ENCODE measurements at regions not wholly inside any gene's neighbourhood (a gene's known extent, or its start where the extent isn't known, plus 50 kb on each side); places are given as distances from the start of the nearest gene placed in this dataset.

DNA sequence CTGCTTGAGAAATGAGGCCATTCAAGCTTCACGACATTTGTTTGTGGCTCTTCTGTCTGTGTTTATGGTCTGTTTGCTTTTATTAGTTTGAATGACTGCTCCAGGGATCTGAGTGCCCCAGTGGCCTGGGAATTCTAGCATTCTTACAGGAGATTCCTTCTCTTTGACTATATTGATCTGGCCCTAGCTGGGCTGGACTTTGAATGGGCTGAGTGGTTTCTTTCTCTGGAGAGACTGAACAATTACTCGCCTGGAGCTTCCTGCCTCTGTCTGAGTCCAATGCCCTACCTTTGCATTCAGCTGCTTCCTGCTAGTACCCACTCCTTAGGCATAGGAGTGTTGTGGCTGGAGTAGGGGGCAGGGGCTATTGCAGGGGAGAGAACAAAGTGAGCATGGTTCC, 51.2 kb upstream of the EDA start:
- POLR2A ChIA-PET, result no interaction called here
- WGBS (ENCODE audit: missing lambda C conversion rate), result 40% methylated on average over 2 of the region's 2 CpGs

DNA sequence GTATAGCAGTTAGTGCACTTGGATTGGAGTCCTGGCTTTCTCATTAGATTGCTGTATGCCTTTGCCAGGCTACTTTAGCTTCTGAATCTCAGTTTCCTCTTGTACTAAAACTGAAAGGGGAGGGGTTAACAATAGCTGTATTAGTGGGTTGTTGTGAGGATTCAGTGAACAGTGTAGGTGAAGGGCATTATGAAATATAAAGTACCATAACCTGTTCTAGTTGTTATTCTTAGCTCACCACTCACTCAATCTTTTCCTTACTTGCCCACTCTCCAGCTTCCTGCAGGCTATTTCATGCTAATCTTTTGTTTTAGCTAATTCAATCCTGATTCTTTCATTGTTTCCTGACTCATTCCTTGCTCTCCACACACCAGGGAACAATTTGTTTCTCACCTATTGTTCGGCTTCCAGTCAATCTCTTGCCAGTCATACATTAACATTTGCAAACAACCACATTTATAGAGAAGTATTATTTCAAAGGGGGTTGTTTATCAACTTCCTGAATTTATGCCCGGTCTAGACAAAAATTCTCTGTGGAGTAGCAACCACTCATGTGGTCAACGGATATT, 50.6 kb upstream of the EDA start:
- no peaks in the 10 kb centered on the region for H3K4me1 ChIP-seq
- no peak for ATAC-seq
- POLR2A ChIA-PET, result no interaction called here
- FAIRE-seq, result no peak
- no peaks in the 10 kb centered on the region for H3K9me3 ChIP-seq
- H3K4me2 ChIP-seq, result no peak overlapping the region
- no peak overlapping the region for H3K27ac ChIP-seq
- DNase-seq (ENCODE audit: low read depth in 1 of 2, low spot score in 1 of 2), result no peak
- WGBS (ENCODE audit: missing lambda C conversion rate), result 0% methylated on average over 3 of the region's 3 CpGs
- CTCF ChIA-PET, result no interaction called here
- TF ChIP-seq, protein P1, sequence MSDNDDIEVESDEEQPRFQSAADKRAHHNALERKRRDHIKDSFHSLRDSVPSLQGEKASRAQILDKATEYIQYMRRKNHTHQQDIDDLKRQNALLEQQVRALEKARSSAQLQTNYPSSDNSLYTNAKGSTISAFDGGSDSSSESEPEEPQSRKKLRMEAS (IDR thresholded peaks at IDR 0.05), result no peak
- no peak for TF ChIP-seq CEBPB (IDR thresholded peaks at IDR 0.05)
- TF ChIP-seq HEYL (CRISPR knock-in tag; IDR thresholded peaks at IDR 0.05), result no peak
- TF ChIP-seq, protein P2, sequence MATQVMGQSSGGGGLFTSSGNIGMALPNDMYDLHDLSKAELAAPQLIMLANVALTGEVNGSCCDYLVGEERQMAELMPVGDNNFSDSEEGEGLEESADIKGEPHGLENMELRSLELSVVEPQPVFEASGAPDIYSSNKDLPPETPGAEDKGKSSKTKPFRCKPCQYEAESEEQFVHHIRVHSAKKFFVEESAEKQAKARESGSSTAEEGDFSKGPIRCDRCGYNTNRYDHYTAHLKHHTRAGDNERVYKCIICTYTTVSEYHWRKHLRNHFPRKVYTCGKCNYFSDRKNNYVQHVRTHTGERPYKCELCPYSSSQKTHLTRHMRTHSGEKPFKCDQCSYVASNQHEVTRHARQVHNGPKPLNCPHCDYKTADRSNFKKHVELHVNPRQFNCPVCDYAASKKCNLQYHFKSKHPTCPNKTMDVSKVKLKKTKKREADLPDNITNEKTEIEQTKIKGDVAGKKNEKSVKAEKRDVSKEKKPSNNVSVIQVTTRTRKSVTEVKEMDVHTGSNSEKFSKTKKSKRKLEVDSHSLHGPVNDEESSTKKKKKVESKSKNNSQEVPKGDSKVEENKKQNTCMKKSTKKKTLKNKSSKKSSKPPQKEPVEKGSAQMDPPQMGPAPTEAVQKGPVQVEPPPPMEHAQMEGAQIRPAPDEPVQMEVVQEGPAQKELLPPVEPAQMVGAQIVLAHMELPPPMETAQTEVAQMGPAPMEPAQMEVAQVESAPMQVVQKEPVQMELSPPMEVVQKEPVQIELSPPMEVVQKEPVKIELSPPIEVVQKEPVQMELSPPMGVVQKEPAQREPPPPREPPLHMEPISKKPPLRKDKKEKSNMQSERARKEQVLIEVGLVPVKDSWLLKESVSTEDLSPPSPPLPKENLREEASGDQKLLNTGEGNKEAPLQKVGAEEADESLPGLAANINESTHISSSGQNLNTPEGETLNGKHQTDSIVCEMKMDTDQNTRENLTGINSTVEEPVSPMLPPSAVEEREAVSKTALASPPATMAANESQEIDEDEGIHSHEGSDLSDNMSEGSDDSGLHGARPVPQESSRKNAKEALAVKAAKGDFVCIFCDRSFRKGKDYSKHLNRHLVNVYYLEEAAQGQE (IDR thresholded peaks at IDR 0.05), result no peak
- TF ChIP-seq, protein P3, sequence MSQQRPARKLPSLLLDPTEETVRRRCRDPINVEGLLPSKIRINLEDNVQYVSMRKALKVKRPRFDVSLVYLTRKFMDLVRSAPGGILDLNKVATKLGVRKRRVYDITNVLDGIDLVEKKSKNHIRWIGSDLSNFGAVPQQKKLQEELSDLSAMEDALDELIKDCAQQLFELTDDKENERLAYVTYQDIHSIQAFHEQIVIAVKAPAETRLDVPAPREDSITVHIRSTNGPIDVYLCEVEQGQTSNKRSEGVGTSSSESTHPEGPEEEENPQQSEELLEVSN (IDR thresholded peaks at IDR 0.05; ENCODE audit: borderline replicate concordance, low read depth), result no peak
- TF ChIP-seq FOSL2 (IDR thresholded peaks at IDR 0.05), result no peak
- TF ChIP-seq FOSL2 (CRISPR knock-in tag; IDR thresholded peaks at IDR 0.05), result no peak
- no peak for TF ChIP-seq CHD2 (IDR thresholded peaks at IDR 0.05; ENCODE audit: low read length, partially characterized antibody)
- TF ChIP-seq EHMT2 (IDR thresholded peaks at IDR 0.05; ENCODE audit: low read depth), result no peak
- TF ChIP-seq POLR2AphosphoS2 (conservative IDR thresholded peaks at IDR 0.05; ENCODE audit: low read length), result no peak
- TF ChIP-seq ESRRA (IDR thresholded peaks at IDR 0.05; ENCODE audit: borderline replicate concordance, low read length), result no peak
- TF ChIP-seq RCOR1 (IDR thresholded peaks at IDR 0.05; ENCODE audit: low read depth, low read length), result no peak
- TF ChIP-seq BHLHE40 (IDR thresholded peaks at IDR 0.05; ENCODE audit: low read depth, low read length), result no peak
- TF ChIP-seq, protein P4, sequence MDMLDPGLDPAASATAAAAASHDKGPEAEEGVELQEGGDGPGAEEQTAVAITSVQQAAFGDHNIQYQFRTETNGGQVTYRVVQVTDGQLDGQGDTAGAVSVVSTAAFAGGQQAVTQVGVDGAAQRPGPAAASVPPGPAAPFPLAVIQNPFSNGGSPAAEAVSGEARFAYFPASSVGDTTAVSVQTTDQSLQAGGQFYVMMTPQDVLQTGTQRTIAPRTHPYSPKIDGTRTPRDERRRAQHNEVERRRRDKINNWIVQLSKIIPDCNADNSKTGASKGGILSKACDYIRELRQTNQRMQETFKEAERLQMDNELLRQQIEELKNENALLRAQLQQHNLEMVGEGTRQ (IDR thresholded peaks at IDR 0.05), result no peak
- TF ChIP-seq, protein P5, sequence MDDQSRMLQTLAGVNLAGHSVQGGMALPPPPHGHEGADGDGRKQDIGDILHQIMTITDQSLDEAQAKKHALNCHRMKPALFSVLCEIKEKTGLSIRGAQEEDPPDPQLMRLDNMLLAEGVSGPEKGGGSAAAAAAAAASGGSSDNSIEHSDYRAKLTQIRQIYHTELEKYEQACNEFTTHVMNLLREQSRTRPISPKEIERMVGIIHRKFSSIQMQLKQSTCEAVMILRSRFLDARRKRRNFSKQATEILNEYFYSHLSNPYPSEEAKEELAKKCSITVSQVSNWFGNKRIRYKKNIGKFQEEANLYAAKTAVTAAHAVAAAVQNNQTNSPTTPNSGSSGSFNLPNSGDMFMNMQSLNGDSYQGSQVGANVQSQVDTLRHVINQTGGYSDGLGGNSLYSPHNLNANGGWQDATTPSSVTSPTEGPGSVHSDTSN (IDR thresholded peaks at IDR 0.05), result no peak
- no peak for TF ChIP-seq NR3C1 (IDR thresholded peaks at IDR 0.05)
- TF ChIP-seq RARB (CRISPR knock-in tag; IDR thresholded peaks at IDR 0.05), result no peak
- TF ChIP-seq ZC3H11A (IDR thresholded peaks at IDR 0.05), result no peak
- H3K4me3 ChIP-seq, result no peak overlapping the region

More for the DNA sequence above, 51.2 kb upstream of the EDA start:
- Histone ChIP-seq H3K4me3 (no peak overlapping the region), H3K4me1 (no peaks in the 10 kb centered on the region), H3K27ac (no peak overlapping the region), H3K9me3 (no peaks in the 10 kb centered on the region), H3K4me2 (no peak overlapping the region)
- no peak for FAIRE-seq
- DNase-seq (ENCODE audit: low read depth in 1 of 2, low spot score in 1 of 2), result no peak
- no peak for TF ChIP-seq HDAC2 (IDR thresholded peaks at IDR 0.05)
- ATAC-seq, result no peak
- CTCF ChIA-PET, result interaction anchor here (1.0 kb wide), 1 partner anchor 27 kb away, joined by 3 read pairs; no protein-coding TSS in a partner anchor

Data from A549 (cell line).